Peyer's patch (tissue), 4 donors: ENCODE measurements at regions not wholly inside any gene's neighbourhood (a gene's known extent, or its start where the extent isn't known, plus 50 kb on each side); places are given as distances from the start of the nearest gene placed in this dataset.

ENCODE experiments used
- CTCF ChIP-seq, 6 experiments: fragments of 450-650 bp in 4 of 6; fragments of 200-600 bp in 2 of 6; sonication (generic) in 1 of 6; IDR thresholded peaks; one replicate each; pipeline ENCODE4 v1.5.1; 2017 to 2019; ENCODE audit warnings: antibody characterized with exemption in 6 of 6, mild to moderate bottlenecking in 3 of 6, moderate library complexity in 1 of 6
- POLR2A ChIP-seq, 2 donors: fragments of 450-650 bp; IDR thresholded peaks; one replicate each; pipeline ENCODE4 v1.5.1; 2017; ENCODE audit warnings: antibody characterized with exemption in 2 of 2, mild to moderate bottlenecking in 2 of 2, moderate library complexity in 2 of 2

GRCh38 chr18:2053490-2054089, 517.7 kb downstream of the METTL4 start:
- TF ChIP-seq CTCF (IDR thresholded peaks at IDR 0.05) (no peak), POLR2A (IDR thresholded peaks at IDR 0.05) (no peak)
